Uterus (tissue), 2 donors: ENCODE measurements at regions not wholly inside any gene's neighbourhood (a gene's known extent, or its start where the extent isn't known, plus 50 kb on each side); places are given as distances from the start of the nearest gene placed in this dataset.

Experiments used
- CTCF ChIP-seq, 4 experiments: fragments of 200-600 bp in 2 of 4; fragments of 450-650 bp in 2 of 4; sonication (generic) in 2 of 4; IDR thresholded peaks; one replicate each; pipeline ENCODE4 v1.5.1; 2016 to 2019; ENCODE audit warnings: antibody characterized with exemption in 4 of 4, mild to moderate bottlenecking in 2 of 4, moderate library complexity in 1 of 4
- POLR2A ChIP-seq, 2 donors: fragments of 450-650 bp; IDR thresholded peaks; one replicate each; pipeline ENCODE4 v1.6.1; 2016; ENCODE audit warnings: antibody characterized with exemption in 2 of 2, mild to moderate bottlenecking in 1 of 2, moderate library complexity in 1 of 2

GRCh38 chr6:104423691-104424090 is 436.0 kb downstream of the HACE1 start:
- no peak for TF ChIP-seq CTCF (IDR thresholded peaks at IDR 0.05)
- no peak for TF ChIP-seq POLR2A (IDR thresholded peaks at IDR 0.05)
